Esophagus muscularis mucosa (tissue), 4 donors: ENCODE measurements at regions not wholly inside any gene's neighbourhood (a gene's known extent, or its start where the extent isn't known, plus 50 kb on each side); places are given as distances from the start of the nearest gene placed in this dataset.
"Not testable (repeated sequence)": the region's sequence is repeated elsewhere in the genome, so short reads cannot be mapped to it uniquely, and the experiment has no call there.

ENCODE experiments used
- DNase-seq: peaks from one replicate; pipeline ENCODE4 v3.0.0-alpha.2; 2017; ENCODE audit errors: extremely low spot score
- H3K27ac ChIP-seq, 4 donors: fragments of 200-600 bp; sonication (generic); replicated peaks in 1 of 4; 1 replicate in 3 of 4; 2 replicates in 1 of 4; pipeline ENCODE4 v1.5.1; 2016 to 2019; ENCODE audit warnings: mild to moderate bottlenecking in 1 of 4
- H3K27me3 ChIP-seq, 4 donors: fragments of 200-600 bp; sonication (generic); one replicate each; pipeline versions ENCODE4 v1.5.1 to v1.6.0; 2016 to 2019
- H3K36me3 ChIP-seq, 4 donors: fragments of 200-600 bp; sonication (generic); one replicate each; pipeline ENCODE4 v1.5.1; 2016 to 2019
- H3K4me1 ChIP-seq, 4 donors: fragments of 200-600 bp; sonication (generic); one replicate each; pipeline ENCODE4 v1.5.1; 2016 to 2019
- H3K4me3 ChIP-seq, 4 donors: fragments of 200-600 bp; sonication (generic); 1 replicate in 2 of 4; 2 replicates in 2 of 4; pipeline ENCODE4 v1.5.1; 2016 to 2019; ENCODE audit warnings: mild to moderate bottlenecking in 4 of 4, moderate library complexity in 1 of 4
- H3K9me3 ChIP-seq, 4 donors: fragments of 200-600 bp; sonication (generic); 1 replicate in 3 of 4; 2 replicates in 1 of 4; pipeline ENCODE4 v1.5.1; 2016 to 2019
- EP300 ChIP-seq: sonication (generic); formaldehyde crosslinking; IDR thresholded peaks from one replicate; pipeline ENCODE4 v1.6.1; 2017; ENCODE audit warnings: antibody characterized with exemption
- POLR2A ChIP-seq: fragments of 450-650 bp; IDR thresholded peaks from one replicate; pipeline ENCODE4 v1.6.1; 2017; ENCODE audit warnings: antibody characterized with exemption, moderate library complexity, mild to moderate bottlenecking, low read depth
- POLR2AphosphoS5 ChIP-seq, 2 donors: sonication (generic); formaldehyde crosslinking; IDR thresholded peaks; one replicate each; pipeline ENCODE4 v1.6.1; 2017; ENCODE audit warnings: antibody characterized with exemption in 2 of 2
- WGBS: methylation state at CpG from one replicate; pipeline ENCODE4 v1.1.5; 2018; 5-methylcytosine and 5-hydroxymethylcytosine counted together
- intact Hi-C: fragments of 100-400 bp; cut with DNase I; formaldehyde crosslinking; loops from one replicate; pipeline ENCODE4 v1.15.1; 2023
- TF ChIP-seq, protein P1 (sequence below), 3 experiments: fragments of 200-600 bp in 2 of 3; fragments of 450-650 bp in 1 of 3; sonication (generic) in 2 of 3; IDR thresholded peaks; one replicate each; pipeline ENCODE4 v1.5.1; 2017 to 2019; ENCODE audit warnings: antibody characterized with exemption in 3 of 3, mild to moderate bottlenecking in 2 of 3, moderate library complexity in 1 of 3

DNA sequence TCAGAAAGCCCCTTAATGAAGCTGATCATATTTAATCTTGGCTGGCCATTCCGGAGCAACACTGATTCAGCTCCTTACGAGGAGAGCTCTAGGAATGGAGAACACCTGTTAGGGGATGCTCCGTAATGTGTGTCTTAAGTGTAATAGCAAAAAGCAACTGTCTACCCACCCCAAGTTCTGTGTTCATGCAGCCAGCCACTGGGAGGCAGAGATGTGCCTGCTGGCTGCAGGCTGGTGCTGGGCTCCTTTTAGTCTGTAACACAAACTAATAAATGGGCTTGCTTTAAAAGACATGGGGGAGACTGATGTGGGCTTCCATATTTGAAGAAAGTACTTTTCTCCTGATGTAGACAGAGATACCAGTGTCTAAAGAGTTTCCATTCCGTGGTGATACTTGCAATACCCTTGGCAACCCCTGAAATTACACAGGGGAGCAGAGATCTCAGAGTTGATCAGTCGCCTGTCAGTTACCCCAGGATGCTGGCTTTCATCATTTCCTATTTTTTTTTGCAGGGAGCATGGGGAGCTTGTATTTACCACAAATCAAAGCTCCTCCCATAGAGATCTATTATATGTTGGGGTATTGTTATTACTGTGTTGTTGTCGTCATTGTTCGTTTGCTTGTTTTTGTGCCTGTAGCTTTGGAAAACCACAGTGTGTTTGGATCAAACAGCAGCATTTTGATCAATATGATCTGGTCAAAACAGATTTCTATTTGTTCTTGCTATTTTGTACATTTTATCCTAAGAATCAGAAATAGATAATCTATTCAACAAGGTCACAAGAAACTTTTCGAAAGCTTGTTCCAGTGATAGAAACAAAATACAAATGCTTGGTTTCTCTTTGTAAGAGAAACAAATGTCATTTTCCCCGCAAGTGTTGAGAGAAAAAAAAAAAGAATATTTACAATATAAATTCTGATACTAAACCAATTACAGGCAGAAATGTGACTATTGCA is 65.8 kb downstream of the MTX3 start:
- WGBS = 79% methylated on average over 9 of the region's 9 CpGs
- H3K27me3 ChIP-seq = peaks cover 0 to 7% (median 0%) of the 10 kb centered on the region in 4 donors

DNA sequence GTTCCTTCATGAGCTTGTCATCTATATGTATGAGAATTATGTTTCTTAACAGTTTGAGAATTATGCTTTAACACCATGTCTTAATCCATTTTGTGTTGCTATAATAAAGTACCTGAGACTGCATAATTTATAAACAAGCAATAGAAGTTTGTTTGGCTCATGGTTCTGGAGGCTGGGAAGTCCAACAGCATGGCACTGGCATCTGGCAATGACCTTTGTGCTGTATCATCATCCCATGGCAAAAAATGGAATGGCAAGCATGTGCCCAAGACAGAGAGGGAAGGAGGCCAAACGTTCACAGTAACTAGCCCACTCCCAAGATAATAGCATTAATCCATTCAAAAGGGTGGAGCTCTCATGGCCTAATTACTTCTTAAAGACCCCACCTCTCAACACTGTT is 67.6 kb downstream of the MTX3 start:
- TF ChIP-seq, protein P1, sequence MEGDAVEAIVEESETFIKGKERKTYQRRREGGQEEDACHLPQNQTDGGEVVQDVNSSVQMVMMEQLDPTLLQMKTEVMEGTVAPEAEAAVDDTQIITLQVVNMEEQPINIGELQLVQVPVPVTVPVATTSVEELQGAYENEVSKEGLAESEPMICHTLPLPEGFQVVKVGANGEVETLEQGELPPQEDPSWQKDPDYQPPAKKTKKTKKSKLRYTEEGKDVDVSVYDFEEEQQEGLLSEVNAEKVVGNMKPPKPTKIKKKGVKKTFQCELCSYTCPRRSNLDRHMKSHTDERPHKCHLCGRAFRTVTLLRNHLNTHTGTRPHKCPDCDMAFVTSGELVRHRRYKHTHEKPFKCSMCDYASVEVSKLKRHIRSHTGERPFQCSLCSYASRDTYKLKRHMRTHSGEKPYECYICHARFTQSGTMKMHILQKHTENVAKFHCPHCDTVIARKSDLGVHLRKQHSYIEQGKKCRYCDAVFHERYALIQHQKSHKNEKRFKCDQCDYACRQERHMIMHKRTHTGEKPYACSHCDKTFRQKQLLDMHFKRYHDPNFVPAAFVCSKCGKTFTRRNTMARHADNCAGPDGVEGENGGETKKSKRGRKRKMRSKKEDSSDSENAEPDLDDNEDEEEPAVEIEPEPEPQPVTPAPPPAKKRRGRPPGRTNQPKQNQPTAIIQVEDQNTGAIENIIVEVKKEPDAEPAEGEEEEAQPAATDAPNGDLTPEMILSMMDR (IDR thresholded peaks at IDR 0.05) = no peak
- TF ChIP-seq EP300 (no peak), POLR2A (no peak), POLR2AphosphoS5 (IDR thresholded peaks at IDR 0.05) (no peak)
- WGBS = 25% methylated on average over 1 of the region's 1 CpG
- Histone ChIP-seq H3K4me1 (no peaks in the 10 kb centered on the region), H3K27me3 (peaks cover 0 to 7% (median 0%) of the 10 kb centered on the region in 4 donors), H3K27ac (no peak overlapping the region), H3K36me3 (no peaks in the 10 kb centered on the region), H3K9me3 (peaks cover 0 to 6% (median 1%) of the 10 kb centered on the region in 4 donors), H3K4me3 (no peak overlapping the region)
- intact Hi-C loops = no loop called here
- DNase-seq = no peak

More for the DNA sequence above, 65.8 kb downstream of the MTX3 start:
- Histone ChIP-seq H3K9me3 (peaks cover 0 to 6% (median 0%) of the 10 kb centered on the region in 4 donors), H3K4me3 (no peak overlapping the region), H3K36me3 (no peaks in the 10 kb centered on the region), H3K4me1 (no peaks in the 10 kb centered on the region), H3K27ac (no peak overlapping the region)
- DNase-seq = peak; percentile 34
- TF ChIP-seq EP300 = no peak
- TF ChIP-seq POLR2AphosphoS5 (IDR thresholded peaks at IDR 0.05) = no peak
- no peak for TF ChIP-seq POLR2A
- TF ChIP-seq, protein P1 (IDR thresholded peaks at IDR 0.05) = no peak
- intact Hi-C loops = no loop called here

DNA sequence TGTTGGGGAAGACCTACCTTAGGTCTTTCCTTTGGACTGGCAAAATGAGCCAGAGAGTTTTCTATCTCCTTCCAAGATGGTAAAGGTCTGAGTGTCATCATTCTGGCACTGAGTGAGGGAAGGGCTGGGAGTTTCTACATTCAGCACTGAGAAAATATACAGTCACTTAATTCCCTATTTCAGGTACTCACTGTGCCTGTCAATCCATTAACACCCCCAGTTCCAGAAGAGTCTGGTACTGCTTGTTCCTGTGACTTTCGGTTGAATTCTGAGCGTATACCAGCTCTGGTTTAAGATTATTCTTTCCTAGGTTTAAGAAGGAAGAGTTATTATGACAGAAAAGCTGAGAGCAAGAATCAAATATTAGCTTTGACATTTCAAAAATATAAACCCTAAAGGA is 68.4 kb downstream of the MTX3 start:
- no peak for TF ChIP-seq EP300
- no peak for TF ChIP-seq POLR2A
- no peak for TF ChIP-seq POLR2AphosphoS5 (IDR thresholded peaks at IDR 0.05)
- TF ChIP-seq, protein P1 (IDR thresholded peaks at IDR 0.05) = no peak
- Histone ChIP-seq H3K4me1 (no peaks in the 10 kb centered on the region), H3K27ac (no peak overlapping the region), H3K27me3 (peaks cover 0 to 7% (median 0%) of the 10 kb centered on the region in 4 donors), H3K9me3 (peaks cover 0 to 11% (median 7%) of the 10 kb centered on the region in 4 donors), H3K36me3 (no peaks in the 10 kb centered on the region), H3K4me3 (no peak overlapping the region)
- DNase-seq = no peak
- intact Hi-C loops = no loop called here
- 83% methylated on average over 2 of the region's 2 CpGs for WGBS

DNA sequence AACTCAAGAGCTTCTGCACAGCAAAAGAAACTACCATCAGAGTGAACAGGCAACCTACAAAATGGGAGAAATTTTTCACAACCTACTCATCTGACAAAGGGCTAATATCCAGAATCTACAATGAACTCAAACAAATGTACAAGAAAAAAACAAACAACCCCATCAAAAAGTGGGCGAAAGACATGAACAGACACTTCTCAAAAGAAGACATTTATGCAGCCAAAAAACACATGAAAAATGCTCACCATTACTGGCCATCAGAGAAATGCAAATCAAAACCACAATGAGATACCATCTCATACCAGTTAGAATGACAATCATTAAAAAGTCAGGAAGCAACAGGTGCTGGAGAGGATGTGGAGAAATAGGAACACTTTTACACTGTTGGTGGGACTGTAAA is 83.6 kb downstream of the MTX3 start:
- 100% methylated on average over 1 of the region's 1 CpG for WGBS
- H3K27me3 ChIP-seq, H3K4me3 ChIP-seq, intact Hi-C loops, H3K9me3 ChIP-seq, DNase-seq, H3K4me1 ChIP-seq, H3K27ac ChIP-seq, H3K36me3 ChIP-seq: not testable (repeated sequence)

DNA sequence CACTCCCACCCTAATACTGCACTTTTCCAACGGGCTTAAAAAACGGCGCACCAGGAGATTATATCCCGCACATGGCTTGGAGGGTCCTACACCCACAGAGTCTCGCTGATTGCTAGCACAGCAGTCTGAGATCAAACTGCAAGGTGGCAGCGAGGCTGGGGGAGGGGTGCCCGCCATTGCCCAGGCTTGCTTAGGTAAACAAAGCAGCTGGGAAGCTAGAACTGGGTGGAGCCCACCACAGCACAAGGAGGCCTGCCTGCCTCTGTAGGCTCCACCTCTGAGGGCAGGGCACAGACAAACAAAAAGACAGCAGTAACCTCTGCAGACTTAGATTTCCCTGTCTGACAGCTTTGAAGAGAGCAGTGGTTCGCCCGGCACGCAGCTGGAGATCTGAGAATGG is 88.5 kb downstream of the MTX3 start:
- H3K27me3 ChIP-seq, H3K4me1 ChIP-seq, H3K9me3 ChIP-seq, intact Hi-C loops, H3K4me3 ChIP-seq, H3K36me3 ChIP-seq, DNase-seq, H3K27ac ChIP-seq: not testable (repeated sequence)
- WGBS = 100% methylated on average over 3 of the region's 10 CpGs
